HG02678 (cell line): ENCODE measurements at regions not wholly inside any gene's neighbourhood (a gene's known extent, or its start where the extent isn't known, plus 50 kb on each side); places are given as distances from the start of the nearest gene placed in this dataset.
A peak's percentile ranks its signal among the peaks of the same experiment; 100 is the strongest.
"Not testable (repeated sequence)": the region's sequence is repeated elsewhere in the genome, so short reads cannot be mapped to it uniquely, and the experiment has no call there.

ENCODE experiments used
- ATAC-seq: cut with Tn5 transposase; IDR thresholded peaks from one replicate; pipeline ENCODE4 v1.9.1; 2021; ENCODE audit warnings: mild to moderate bottlenecking, moderate library complexity; ENCODE audit not compliant: unreplicated experiment

GRCh38 chr9:85792057-85792456, 50.3 kb upstream of the AGTPBP1 start:
- ATAC-seq = not testable (repeated sequence)

- not testable (repeated sequence) for ATAC-seq
Measured at GRCh38 chr9:85802978-85803695, 61.4 kb upstream of the AGTPBP1 start.

GRCh38 chr9:85804847-85805133, 63.0 kb upstream of the AGTPBP1 start:
- ATAC-seq = not testable (repeated sequence)

- ATAC-seq = peak; percentile 73
Measured at GRCh38 chr9:85805134-85806005, 63.6 kb upstream of the AGTPBP1 start.

GRCh38 chr9:85808329-85808728, 66.6 kb upstream of the AGTPBP1 start:
- ATAC-seq = not testable (repeated sequence)

- ATAC-seq = not testable (repeated sequence)
Measured at GRCh38 chr9:85813388-85813787, 71.6 kb upstream of the AGTPBP1 start.

GRCh38 chr9:85814800-85815199, 73.0 kb upstream of the AGTPBP1 start:
- ATAC-seq = not testable (repeated sequence)

- peak; percentile 62 for ATAC-seq
Measured at GRCh38 chr9:85818971-85819370, 77.2 kb upstream of the AGTPBP1 start.

- not testable (repeated sequence) for ATAC-seq
Measured at GRCh38 chr9:85820598-85820997, 78.8 kb upstream of the AGTPBP1 start.

GRCh38 chr9:85824949-85825348, 83.2 kb upstream of the AGTPBP1 start:
- ATAC-seq = not testable (repeated sequence)

- not testable (repeated sequence) for ATAC-seq
Measured at GRCh38 chr9:85834591-85834990, 92.8 kb upstream of the AGTPBP1 start.

- not testable (repeated sequence) for ATAC-seq
Measured at GRCh38 chr9:85843949-85844348, 97.0 kb upstream of the NAA35 start.

GRCh38 chr9:85847782-85848181, 93.2 kb upstream of the NAA35 start:
- not testable (repeated sequence) for ATAC-seq

- no peak for ATAC-seq
Measured at GRCh38 chr9:85858056-85858750, 82.7 kb upstream of the NAA35 start.

- no peak for ATAC-seq
Measured at GRCh38 chr9:85859765-85860164, 81.2 kb upstream of the NAA35 start.

- not testable (repeated sequence) for ATAC-seq
Measured at GRCh38 chr9:85861882-85862281, 79.1 kb upstream of the NAA35 start.

- no peak for ATAC-seq
Measured at GRCh38 chr9:85863875-85864274, 77.1 kb upstream of the NAA35 start.

- ATAC-seq = no peak
Measured at GRCh38 chr9:85871008-85871407, 69.9 kb upstream of the NAA35 start.

GRCh38 chr9:85871683-85872082, 69.3 kb upstream of the NAA35 start:
- ATAC-seq = not testable (repeated sequence)

- no peak for ATAC-seq
Measured at GRCh38 chr9:85872463-85872862, 68.5 kb upstream of the NAA35 start.

GRCh38 chr9:85876628-85877027, 64.3 kb upstream of the NAA35 start:
- ATAC-seq = no peak
